IMR-90 (cell line): ENCODE measurements at regions not wholly inside any gene's neighbourhood (a gene's known extent, or its start where the extent isn't known, plus 50 kb on each side); places are given as distances from the start of the nearest gene placed in this dataset.

Experiments
- ATAC-seq: fragments of 200-7000 bp; cut with Tn5 transposase; 2 replicates; pipeline ENCODE4 v1.9.1; 2020; ENCODE audit warnings: low read depth, mild to moderate bottlenecking, moderate library complexity
- BruUV-seq: library from RNA; stranded (reverse); fragments of 400-500 nt; replicated peaks from 2 replicates; lab custom pipeline; 2021; lab: Mats Ljungman, UMichigan
- CTCF ChIA-PET: fragments of 300-600 bp; formaldehyde crosslinking; extraction: SDS; loops from one replicate; lab custom pipeline; 2021; ENCODE audit warnings: antibody characterized with exemption; lab: Yijun Ruan, JAX
- POLR2A ChIA-PET: fragments of 300-600 bp; sonication (Branson Sonifier 250); formaldehyde crosslinking; loops from one replicate; lab custom pipeline; 2022; ENCODE audit warnings: antibody characterized with exemption; ENCODE audit not compliant: unreplicated experiment; lab: Charles Lee
- DNase-seq: peaks from one replicate; pipeline ENCODE4 v3.0.0; 2013
- H2AFZ ChIP-seq: replicated peaks from 2 replicates; pipeline ENCODE3; 2013; ENCODE audit warnings: low read length, mild to moderate bottlenecking; ENCODE audit not compliant: poor library complexity
- H2AK5ac ChIP-seq: 2 replicates; pipeline ENCODE4 v1.6.1; 2013; ENCODE audit warnings: low read depth, low read length, inconsistent platforms
- H2AK9ac ChIP-seq: replicated peaks from 2 replicates; pipeline ENCODE3; 2013; ENCODE audit warnings: mild to moderate bottlenecking, low read depth, low read length, moderate library complexity; ENCODE audit not compliant: poor library complexity
- H2BK120ac ChIP-seq: 2 replicates; pipeline ENCODE4 v1.6.1; 2013; ENCODE audit warnings: low read depth, low read length, inconsistent platforms
- H2BK15ac ChIP-seq: 3 replicates; pipeline ENCODE4 v1.6.1; 2013; ENCODE audit warnings: low read depth, low read length, inconsistent platforms
- H2BK20ac ChIP-seq: 2 replicates; pipeline ENCODE4 v1.6.1; 2013; ENCODE audit warnings: low read depth, mild to moderate bottlenecking, inconsistent platforms, low read length, moderate library complexity
- H2BK5ac ChIP-seq: 2 replicates; pipeline ENCODE4 v1.6.1; 2013; ENCODE audit warnings: mild to moderate bottlenecking, low read depth, low read length, inconsistent platforms; ENCODE audit not compliant: poor library complexity, severe bottlenecking
- H3K14ac ChIP-seq: replicated peaks from 2 replicates; pipeline ENCODE4 v1.6.1; 2013; ENCODE audit warnings: low read depth, low read length, inconsistent platforms
- H3K18ac ChIP-seq: 2 replicates; pipeline ENCODE4 v1.6.1; 2013; ENCODE audit warnings: low read depth, low read length, control low read depth
- H3K23ac ChIP-seq: 2 replicates; pipeline ENCODE4 v1.6.1; 2013; ENCODE audit warnings: low read depth, low read length, inconsistent platforms
- H3K27ac ChIP-seq: 2 replicates; pipeline ENCODE4 v1.5.1; 2013; ENCODE audit warnings: mild to moderate bottlenecking, control low read depth, low read length; ENCODE audit not compliant: insufficient read depth
- H3K27me3 ChIP-seq: 2 replicates; pipeline ENCODE4 v1.6.1; 2013; ENCODE audit warnings: low read length; ENCODE audit not compliant: control insufficient read depth, insufficient read depth
- H3K36me3 ChIP-seq: 2 replicates; pipeline ENCODE4 v1.6.1; 2013; ENCODE audit warnings: low read length, mixed read lengths; ENCODE audit not compliant: control insufficient read depth, insufficient read depth
- H3K4ac ChIP-seq: 2 replicates; pipeline ENCODE4 v1.6.1; 2013; ENCODE audit warnings: low read depth, low read length, inconsistent platforms
- H3K4me1 ChIP-seq: 2 replicates; pipeline ENCODE4 v1.6.1; 2013; ENCODE audit warnings: low read length, mixed read lengths; ENCODE audit not compliant: control insufficient read depth, insufficient read depth
- H3K4me2 ChIP-seq: 2 replicates; pipeline ENCODE4 v1.6.1; 2013; ENCODE audit warnings: low read depth, mild to moderate bottlenecking, control low read depth, low read length, moderate library complexity
- H3K4me3 ChIP-seq: 2 replicates; pipeline ENCODE4 v1.5.1; 2013; ENCODE audit warnings: low read depth, mild to moderate bottlenecking, control low read depth, low read length, moderate library complexity; ENCODE audit not compliant: insufficient read depth
- H3K56ac ChIP-seq: 2 replicates; pipeline ENCODE4 v1.6.1; 2013; ENCODE audit warnings: low read length, inconsistent platforms; ENCODE audit not compliant: insufficient read depth; ENCODE audit errors: extremely low read depth
- H3K79me1 ChIP-seq, 2 experiments: 2 replicates each; pipeline ENCODE4 v1.6.1; 2013; ENCODE audit warnings: low read length in 2 of 2, inconsistent platforms in 1 of 2, low read depth in 1 of 2
- H3K9ac ChIP-seq: 2 replicates; pipeline ENCODE4 v1.6.1; 2013; ENCODE audit warnings: low read depth, low read length, control low read depth
- H3K9me1 ChIP-seq: 2 replicates; pipeline ENCODE4 v1.6.1; 2013; ENCODE audit warnings: low read length, inconsistent platforms; ENCODE audit not compliant: insufficient read depth
- H3K9me3 ChIP-seq: 2 replicates; pipeline ENCODE4 v1.6.1; 2013; ENCODE audit warnings: low read length; ENCODE audit not compliant: control insufficient read depth, insufficient read depth
- H4K20me1 ChIP-seq: 2 replicates; pipeline ENCODE4 v1.6.1; 2013; ENCODE audit warnings: low read length, inconsistent platforms; ENCODE audit not compliant: insufficient read depth
- H4K5ac ChIP-seq: 2 replicates; pipeline ENCODE4 v1.6.1; 2013; ENCODE audit warnings: mild to moderate bottlenecking, low read depth, low read length, control low read depth
- H4K8ac ChIP-seq, 2 experiments: 2 replicates each; pipeline ENCODE4 v1.6.1; 2013; ENCODE audit warnings: low read depth in 2 of 2, low read length in 2 of 2, control low read depth in 1 of 2, inconsistent platforms in 1 of 2
- H4K91ac ChIP-seq: 2 replicates; pipeline ENCODE4 v1.6.1; 2013; ENCODE audit warnings: low read depth, low read length, inconsistent platforms; ENCODE audit not compliant: insufficient read depth
- CHD1 ChIP-seq: IDR thresholded peaks from 2 replicates; pipeline ENCODE4 v1.6.1; 2012; ENCODE audit warnings: low read depth, low read length, improper control_type of control experiment
- ELK1 ChIP-seq: fragments of 150-350 bp; IDR thresholded peaks from 2 replicates; pipeline ENCODE4 v1.6.1; 2016; ENCODE audit warnings: low read depth, mild to moderate bottlenecking, low read length, moderate library complexity, borderline replicate concordance
- MAFK ChIP-seq: IDR thresholded peaks from 2 replicates; pipeline ENCODE4 v1.6.1; 2012; ENCODE audit warnings: low read depth, low read length, improper control_type of control experiment
- MAZ ChIP-seq: IDR thresholded peaks from 2 replicates; pipeline ENCODE4 v1.6.1; 2012; ENCODE audit warnings: low read depth, mild to moderate bottlenecking, low read length, improper control_type of control experiment, moderate library complexity, borderline replicate concordance
- RAD21 ChIP-seq: IDR thresholded peaks from 2 replicates; pipeline ENCODE4 v1.6.1; 2012; ENCODE audit warnings: low read length, improper control_type of control experiment
- RCOR1 ChIP-seq: IDR thresholded peaks from 2 replicates; pipeline ENCODE4 v1.6.1; 2012; ENCODE audit warnings: mild to moderate bottlenecking, low read length, improper control_type of control experiment; ENCODE audit not compliant: insufficient replicate concordance
- WGBS, 2 experiments: methylation state at CpG; one replicate each; pipeline versions ENCODE4 v1.1.5 to v1.1.7; 2013; ENCODE audit warnings: missing lambda C conversion rate in 2 of 2; ENCODE audit not compliant: insufficient read length in 1 of 2; ENCODE audit errors: extremely low coverage in 2 of 2; 5-methylcytosine and 5-hydroxymethylcytosine counted together
- dilution Hi-C: fragments of 300-500 bp; cut with HindIII; formaldehyde crosslinking; loops from one replicate; pipeline ENCODE4 v1.14.3; 2018; ENCODE audit warnings: low sequenced_read_pairs; ENCODE audit not compliant: unreplicated experiment
- in situ Hi-C: fragments of 300-500 bp; cut with MboI; formaldehyde crosslinking; loops from 3 replicates; pipeline ENCODE4 v1.14.3; 2019; ENCODE audit warnings: low sequenced_read_pairs, inconsistent platforms, mixed read lengths
- intact Hi-C: fragments of 100-400 bp; cut with micrococcal nuclease; formaldehyde crosslinking; loops from 2 replicates; pipeline ENCODE4 v1.10.0; 2022

GRCh38 chr3:177307391-177307790, 110.1 kb upstream of the TBL1XR1 start:
- no peak overlapping the region for H4K8ac ChIP-seq
- H3K36me3 ChIP-seq, result no peaks in the 10 kb centered on the region
- no peak overlapping the region for H2AK9ac ChIP-seq
- no peak overlapping the region for H3K4me3 ChIP-seq
- no CpG with 5 or more reads among the region's 4 CpGs for WGBS, 2 experiments
- no peak overlapping the region for H3K56ac ChIP-seq
- H2BK15ac ChIP-seq, result no peak overlapping the region
- ChIA-PET POLR2A (no interaction called here), CTCF (no interaction called here)
- H4K91ac ChIP-seq, result no peak overlapping the region
- H3K4me2 ChIP-seq, result no peak overlapping the region
- H2AFZ ChIP-seq, result no peak overlapping the region
- H3K18ac ChIP-seq, result no peak overlapping the region
- H3K4ac ChIP-seq, result no peak overlapping the region
- no peak overlapping the region for H2BK5ac ChIP-seq
- dilution Hi-C loops, result no loop called here
- no peak overlapping the region for H2BK20ac ChIP-seq
- H3K9me3 ChIP-seq, result no peaks in the 10 kb centered on the region
- no peak overlapping the region for H3K23ac ChIP-seq
- H3K79me1 ChIP-seq, result no peaks in the 10 kb centered on the region
- no TSS peak for BruUV-seq
- no peak for DNase-seq
- intact Hi-C loops, result no loop called here
- H4K20me1 ChIP-seq, result no peaks in the 10 kb centered on the region
- no peaks in the 10 kb centered on the region for H3K9me1 ChIP-seq
- no peak overlapping the region for H3K14ac ChIP-seq
- no peak for TF ChIP-seq RCOR1
- TF ChIP-seq RAD21, result no peak
- TF ChIP-seq MAFK, result no peak
- no peak for TF ChIP-seq ELK1
- TF ChIP-seq MAZ, result no peak
- TF ChIP-seq CHD1, result no peak
- no peak overlapping the region for H2AK5ac ChIP-seq
- H4K5ac ChIP-seq, result no peak overlapping the region
- H3K4me1 ChIP-seq, result no peaks in the 10 kb centered on the region
- no peaks in the 10 kb centered on the region for H3K27me3 ChIP-seq
- no peak for ATAC-seq
- H3K27ac ChIP-seq, result no peak overlapping the region
- H3K9ac ChIP-seq, result no peak overlapping the region
- in situ Hi-C loops, result no loop called here
- no peak overlapping the region for H2BK120ac ChIP-seq
